Heart right ventricle (tissue), 16 donors: ENCODE measurements at regions not wholly inside any gene's neighbourhood (a gene's known extent, or its start where the extent isn't known, plus 50 kb on each side); places are given as distances from the start of the nearest gene placed in this dataset.

ENCODE experiments used
- ATAC-seq, 8 donors: fragments of 200-7000 bp; cut with Tn5 transposase; one replicate each; pipeline ENCODE4 v1.9.1; 2020; ENCODE audit warnings: mild to moderate bottlenecking in 8 of 8, moderate library complexity in 8 of 8, moderate number of reproducible peaks in 1 of 8
- DNase-seq, 2 donors: peaks; one replicate each; pipeline ENCODE4 v3.0.0-alpha.2; 2020
- H3K27ac ChIP-seq, 10 donors: fragments of 200-600 bp; sonication (generic) in 2 of 10; one replicate each; pipeline versions ENCODE4 v1.5.0 to v1.8.0; 2020 to 2022; ENCODE audit warnings: mild to moderate bottlenecking in 3 of 10
- H3K27me3 ChIP-seq, 7 donors: fragments of 200-600 bp; one replicate each; pipeline ENCODE4 v1.8.0; 2021 to 2022; ENCODE audit warnings: mild to moderate bottlenecking in 2 of 7
- H3K36me3 ChIP-seq, 9 donors: fragments of 200-600 bp; sonication (generic) in 1 of 9; one replicate each; pipeline versions ENCODE4 v1.5.0 to v1.8.0; 2020 to 2022; ENCODE audit warnings: mild to moderate bottlenecking in 2 of 9
- H3K4me1 ChIP-seq, 9 donors: fragments of 200-600 bp; sonication (generic) in 1 of 9; one replicate each; pipeline versions ENCODE4 v1.5.0 to v1.8.0; 2020 to 2022; ENCODE audit warnings: mild to moderate bottlenecking in 4 of 9
- H3K4me3 ChIP-seq, 10 donors: fragments of 200-600 bp; sonication (generic) in 2 of 10; one replicate each; pipeline versions ENCODE4 v1.5.0 to v1.8.0; 2020 to 2022; ENCODE audit warnings: mild to moderate bottlenecking in 7 of 10, moderate library complexity in 2 of 10
- H3K9me3 ChIP-seq, 11 donors: fragments of 200-600 bp in 10 of 11; sonication (generic) in 2 of 11; one replicate each; pipeline versions ENCODE4 v1.5.0 to v1.8.0; 2013 to 2022; ENCODE audit warnings: mild to moderate bottlenecking in 2 of 11, control low read depth in 1 of 11, moderate library complexity in 1 of 11
- CTCF ChIP-seq, 9 donors: fragments of 200-600 bp; sonication (generic) in 2 of 9; IDR thresholded peaks; one replicate each; pipeline versions ENCODE4 v1.5.0 to v1.8.0; 2021 to 2022; ENCODE audit warnings: antibody characterized with exemption in 9 of 9, mild to moderate bottlenecking in 5 of 9, moderate library complexity in 1 of 9
- WGBS, 2 donors: extraction: QIAGEN DNeasy Blood & Tissue Kit; methylation state at CpG; one replicate each; pipeline ENCODE4 v1.1.7; 2013; ENCODE audit warnings: inconsistent platforms in 1 of 2; 5-methylcytosine and 5-hydroxymethylcytosine counted together
- intact Hi-C, 10 donors: fragments of 100-400 bp; cut with DNase I; formaldehyde crosslinking; loops; one replicate each; pipeline versions ENCODE4 v1.11.1 to v1.14.2; 2022
- donor health status: Arrhythmogenic right ventricular cardiomyopathy.
- donor health status: ischemic (EF 13 %, LVEDD 7.1; RV severe dilation, severe dysfunction).
- donor health status: healthy with polysubstance abuse.
- donor health status: DM: no; HTN: yes; CAD: no.
- donor health status: DM: no; HTN: no; CAD: no.
- donor health status: ischemic (EF 25% LVEDD 6.9; RV normal size, moderate dysfunction).
- donor health status: ischemic (EF 25% LVEDD 5.7; RV mildly dilated, moderate dysfunction).
- donor health status: healthy.
- donor health status: DM: yes; HTN: yes; CAD: no.
- donor health status: Ischemic cardiomyopathy.
- donor health status: ischemic (EF 35%, LVEDD 5.7; RV mildly dilated, moderate dysfunction).
- donor health status: nonischemic (EF 11% LVEDD 7.7; RV severe dilation, severe dysfunction).
- donor health status: DM: yes; HTN: yes; CAD: no.
- donor health status: PGD.
- donor health status: ischemic (EF 29% LVEDD 5.4; RV normal size, mild dysfunction).
- donor health status: nonischemic (EF 23%, LVEDD 6.1; RV moderate dilation, normal function).

- no peak for DNase-seq
- peaks cover 0 to 10% (median 0%) of the 10 kb centered on the region in 11 donors for H3K9me3 ChIP-seq
- TF ChIP-seq CTCF (IDR thresholded peaks at IDR 0.05): no peak
- no peak for ATAC-seq
- no peak overlapping the region for H3K4me3 ChIP-seq
- intact Hi-C loops: no loop called here
- no peak overlapping the region for H3K27ac ChIP-seq
- no peaks in the 10 kb centered on the region for H3K36me3 ChIP-seq
- H3K27me3 ChIP-seq: peaks cover 0 to 34% (median 28%) of the 10 kb centered on the region in 7 donors
- 88 to 90% methylated on average over 7 of the region's 7 CpGs for WGBS, 2 donors
- H3K4me1 ChIP-seq: peaks cover 0 to 10% (median 0%) of the 10 kb centered on the region in 9 donors
Measured at GRCh38 chr17:72215928-72216327, 95.1 kb downstream of the SOX9 start.

- DNase-seq: no peak
- intact Hi-C loops: no loop called here
- Histone ChIP-seq H3K9me3 (peaks cover 0 to 6% (median 0%) of the 10 kb centered on the region in 11 donors), H3K4me3 (peak overlapping the region in 4 of 10 donors; percentile 7 to 22 (median 16)), H3K4me1 (peaks cover 0 to 10% (median 0%) of the 10 kb centered on the region in 9 donors), H3K27ac (no peak overlapping the region), H3K36me3 (no peaks in the 10 kb centered on the region), H3K27me3 (peaks cover 0 to 44% (median 33%) of the 10 kb centered on the region in 7 donors)
- no peak for TF ChIP-seq CTCF (IDR thresholded peaks at IDR 0.05)
- 2 to 5% methylated on average over 23 of the region's 23 CpGs for WGBS, 2 donors
- ATAC-seq: no peak
Measured at GRCh38 chr17:72219137-72219823, 98.5 kb downstream of the SOX9 start.

- no peak for TF ChIP-seq CTCF (IDR thresholded peaks at IDR 0.05)
- Histone ChIP-seq H3K27ac (no peak overlapping the region), H3K4me3 (peak overlapping the region in 5 of 10 donors; percentile 7 to 22 (median 15)), H3K36me3 (no peaks in the 10 kb centered on the region), H3K9me3 (no peaks in the 10 kb centered on the region), H3K4me1 (peaks cover 0 to 10% (median 0%) of the 10 kb centered on the region in 9 donors), H3K27me3 (peaks cover 0 to 48% (median 33%) of the 10 kb centered on the region in 7 donors)
- 2% methylated on average over 22 of the region's 22 CpGs for WGBS, 2 donors
- intact Hi-C loops: no loop called here
- DNase-seq (no peak), ATAC-seq (no peak)
Measured at GRCh38 chr17:72219824-72220493, 99.1 kb downstream of the SOX9 start.

- no peaks in the 10 kb centered on the region for H3K9me3 ChIP-seq
- no peak for TF ChIP-seq CTCF (IDR thresholded peaks at IDR 0.05)
- H3K4me3 ChIP-seq: no peak overlapping the region
- ATAC-seq: no peak
- H3K36me3 ChIP-seq: no peaks in the 10 kb centered on the region
- intact Hi-C loops: no loop called here
- H3K27ac ChIP-seq: no peak overlapping the region
- peaks cover 0 to 10% (median 0%) of the 10 kb centered on the region in 9 donors for H3K4me1 ChIP-seq
- H3K27me3 ChIP-seq: peaks cover 0 to 48% (median 28%) of the 10 kb centered on the region in 7 donors
- WGBS, 2 donors: 54 to 59% methylated on average over 2 of the region's 2 CpGs
- DNase-seq: no peak
Measured at GRCh38 chr17:72222661-72223380, 102.0 kb downstream of the SOX9 start.
